VCaP (cell line): ENCODE measurements at regions not wholly inside any gene's neighbourhood (a gene's known extent, or its start where the extent isn't known, plus 50 kb on each side); places are given as distances from the start of the nearest gene placed in this dataset.

Experiments
- H3K27ac ChIP-seq: fragments of 450-650 bp; 2 replicates; pipeline ENCODE4 v1.5.1; 2017
- TF ChIP-seq, protein P1 (sequence below): fragments of 450-650 bp; conservative IDR thresholded peaks from 2 replicates; pipeline ENCODE4 v1.5.1; 2017; ENCODE audit warnings: mild to moderate bottlenecking, moderate library complexity

DNA sequence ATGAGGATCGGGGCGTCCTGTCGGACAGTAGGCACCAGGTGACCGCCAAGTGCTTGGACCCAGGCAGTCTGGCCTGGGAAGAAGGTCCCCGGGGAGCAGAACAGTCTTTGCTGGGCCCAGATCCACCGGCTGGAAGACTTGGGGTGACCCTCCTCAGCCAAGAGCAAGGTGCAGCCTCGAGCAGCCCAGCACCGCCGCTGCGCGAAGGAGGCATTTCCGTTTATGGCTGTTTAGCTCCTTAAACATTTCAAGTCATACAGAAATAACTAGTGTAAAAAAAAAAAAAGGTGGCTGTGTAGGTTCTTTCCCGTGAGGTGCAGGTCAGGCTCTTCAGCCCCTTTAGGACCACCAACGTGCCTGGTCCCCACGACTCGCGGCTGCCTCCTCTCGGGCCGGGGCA is 370.2 kb downstream of the CMPK2 start:
- no peak overlapping the region for H3K27ac ChIP-seq
- TF ChIP-seq, protein P1, sequence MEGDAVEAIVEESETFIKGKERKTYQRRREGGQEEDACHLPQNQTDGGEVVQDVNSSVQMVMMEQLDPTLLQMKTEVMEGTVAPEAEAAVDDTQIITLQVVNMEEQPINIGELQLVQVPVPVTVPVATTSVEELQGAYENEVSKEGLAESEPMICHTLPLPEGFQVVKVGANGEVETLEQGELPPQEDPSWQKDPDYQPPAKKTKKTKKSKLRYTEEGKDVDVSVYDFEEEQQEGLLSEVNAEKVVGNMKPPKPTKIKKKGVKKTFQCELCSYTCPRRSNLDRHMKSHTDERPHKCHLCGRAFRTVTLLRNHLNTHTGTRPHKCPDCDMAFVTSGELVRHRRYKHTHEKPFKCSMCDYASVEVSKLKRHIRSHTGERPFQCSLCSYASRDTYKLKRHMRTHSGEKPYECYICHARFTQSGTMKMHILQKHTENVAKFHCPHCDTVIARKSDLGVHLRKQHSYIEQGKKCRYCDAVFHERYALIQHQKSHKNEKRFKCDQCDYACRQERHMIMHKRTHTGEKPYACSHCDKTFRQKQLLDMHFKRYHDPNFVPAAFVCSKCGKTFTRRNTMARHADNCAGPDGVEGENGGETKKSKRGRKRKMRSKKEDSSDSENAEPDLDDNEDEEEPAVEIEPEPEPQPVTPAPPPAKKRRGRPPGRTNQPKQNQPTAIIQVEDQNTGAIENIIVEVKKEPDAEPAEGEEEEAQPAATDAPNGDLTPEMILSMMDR, result no peak

- TF ChIP-seq, protein P1, result no peak
- no peak overlapping the region for H3K27ac ChIP-seq
Measured at GRCh38 chr2:6496376-6496775, 369.3 kb downstream of the CMPK2 start.

- H3K27ac ChIP-seq, result no peak overlapping the region
- TF ChIP-seq, protein P1, result no peak
Measured at GRCh38 chr2:6497048-6497447, 368.7 kb downstream of the CMPK2 start.

GRCh38 chr2:6498841-6499240 is 366.9 kb downstream of the CMPK2 start:
- TF ChIP-seq, protein P1, result no peak
- H3K27ac ChIP-seq, result no peak overlapping the region

DNA sequence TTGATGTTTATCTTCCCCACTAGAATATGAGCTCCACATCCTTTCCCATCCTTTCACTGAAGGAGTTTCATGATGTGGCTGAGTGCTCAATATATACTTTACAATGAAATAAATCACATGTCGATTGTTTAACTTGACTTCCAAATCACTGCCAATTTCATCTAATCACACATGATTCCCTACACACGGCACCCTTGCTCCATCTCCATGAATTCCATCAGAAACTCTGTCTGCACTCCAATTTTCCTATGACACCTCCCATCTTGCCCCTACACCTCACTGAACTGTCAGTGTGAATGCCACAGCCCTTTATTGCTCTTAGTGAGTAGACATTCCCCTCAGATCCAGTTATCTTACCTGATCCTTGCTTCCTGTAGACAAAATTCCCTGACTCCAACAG is 366.0 kb downstream of the CMPK2 start:
- no peak overlapping the region for H3K27ac ChIP-seq
- TF ChIP-seq, protein P1, result no peak

GRCh38 chr2:6506361-6506794 is 359.3 kb downstream of the CMPK2 start:
- no peak overlapping the region for H3K27ac ChIP-seq
- TF ChIP-seq, protein P1, result no peak

- TF ChIP-seq, protein P1, result no peak
- H3K27ac ChIP-seq, result no peak overlapping the region
Measured at GRCh38 chr2:6506859-6507258, 358.8 kb downstream of the CMPK2 start.

GRCh38 chr2:6510532-6510931 is 355.2 kb downstream of the CMPK2 start:
- TF ChIP-seq, protein P1, result no peak
- H3K27ac ChIP-seq, result no peak overlapping the region
